T-cell (primary cell): ENCODE measurements at regions not wholly inside any gene's neighbourhood (a gene's known extent, or its start where the extent isn't known, plus 50 kb on each side); places are given as distances from the start of the nearest gene placed in this dataset.

ENCODE experiments used
- ATAC-seq, 4 experiments: fragments of 200-7000 bp in 3 of 4; fragments of 150-1000 bp in 1 of 4; cut with Tn5 transposase; replicated peaks in 1 of 4; 1 replicate in 3 of 4; 2 replicates in 1 of 4; pipeline ENCODE4 v1.10.0; 2021; ENCODE audit warnings: moderate library complexity in 3 of 4, mild to moderate bottlenecking in 2 of 4, moderate number of reproducible peaks in 1 of 4
- CTCF ChIA-PET, 2 donors: fragments of 300-600 bp; sonication (Branson Sonifier 250); formaldehyde crosslinking; loops; one replicate each; lab custom pipeline; 2022; ENCODE audit warnings: antibody characterized with exemption in 2 of 2; lab: Charles Lee
- POLR2A ChIA-PET, 2 donors: fragments of 300-600 bp; sonication (Branson Sonifier 250); formaldehyde crosslinking; loops; one replicate each; lab custom pipeline; 2022; ENCODE audit warnings: antibody characterized with exemption in 2 of 2; lab: Charles Lee
- DNase-seq, 35 experiments: peaks; one replicate each; pipeline versions ENCODE4 v3.0.0 to v3.0.0-alpha.2; 2013 to 2023
- H3K27ac ChIP-seq: one replicate; pipeline ENCODE4 v1.5.1; 2013; ENCODE audit warnings: low read length
- H3K27me3 ChIP-seq, 2 experiments: replicated peaks in 1 of 2; 1 replicate in 1 of 2; 2 replicates in 1 of 2; pipeline versions ENCODE4 v1.6.1 to v1.7.0; 2013; ENCODE audit warnings: low read length in 1 of 2, mixed read lengths in 1 of 2; ENCODE audit not compliant: control insufficient read depth in 2 of 2, insufficient read depth in 2 of 2; ENCODE audit errors: extremely low read depth in 1 of 2
- H3K36me3 ChIP-seq, 2 donors: 1 replicate in 1 of 2; 2 replicates in 1 of 2; pipeline versions ENCODE4 v1.6.1 to v1.7.0; 2013; ENCODE audit warnings: low read length in 1 of 2; ENCODE audit not compliant: control insufficient read depth in 2 of 2, insufficient read depth in 1 of 2; ENCODE audit errors: extremely low read depth in 1 of 2
- H3K4me1 ChIP-seq, 2 experiments: 1 replicate in 1 of 2; 2 replicates in 1 of 2; pipeline versions ENCODE4 v1.6.1 to v1.7.0; 2013; ENCODE audit warnings: low read length in 2 of 2, mixed read lengths in 1 of 2; ENCODE audit not compliant: insufficient read depth in 2 of 2, control insufficient read depth in 1 of 2; ENCODE audit errors: extremely low read depth in 1 of 2
- H3K4me3 ChIP-seq, 2 donors: 1 replicate in 1 of 2; 2 replicates in 1 of 2; pipeline versions ENCODE4 v1.5.1 to v1.7.0; 2013; ENCODE audit warnings: mild to moderate bottlenecking in 2 of 2, low read length in 1 of 2, moderate library complexity in 1 of 2; ENCODE audit not compliant: control insufficient read depth in 1 of 2; ENCODE audit errors: extremely low read depth in 1 of 2
- H3K9me3 ChIP-seq: 2 replicates; pipeline ENCODE4 v1.7.0; 2013
- H3K27ac Mint-ChIP-seq, 2 donors: one replicate each; pipeline ENCODE4 v1.8.0; 2020 to 2021; ENCODE audit warnings: mild to moderate bottlenecking in 2 of 2, mixed read lengths in 2 of 2
- H3K27me3 Mint-ChIP-seq, 2 donors: one replicate each; pipeline ENCODE4 v1.8.0; 2021 to 2022; ENCODE audit warnings: mixed read lengths in 2 of 2
- H3K36me3 Mint-ChIP-seq: one replicate; pipeline ENCODE4 v1.8.0; 2021; ENCODE audit warnings: mixed read lengths
- H3K4me1 Mint-ChIP-seq, 3 donors: one replicate each; pipeline ENCODE4 v1.8.0; 2020 to 2022; ENCODE audit warnings: mixed read lengths in 3 of 3, mild to moderate bottlenecking in 1 of 3
- H3K4me3 Mint-ChIP-seq, 3 donors: one replicate each; pipeline ENCODE4 v1.8.0; 2020 to 2022; ENCODE audit warnings: mild to moderate bottlenecking in 3 of 3, mixed read lengths in 3 of 3, moderate library complexity in 3 of 3
- H3K9me3 Mint-ChIP-seq, 3 donors: one replicate each; pipeline ENCODE4 v1.8.0; 2020 to 2022; ENCODE audit warnings: mixed read lengths in 3 of 3
- WGBS: methylation state at CpG from one replicate; pipeline ENCODE4 v1.1.5; 2013; ENCODE audit warnings: missing lambda C conversion rate; ENCODE audit not compliant: insufficient coverage; 5-methylcytosine and 5-hydroxymethylcytosine counted together

DNA sequence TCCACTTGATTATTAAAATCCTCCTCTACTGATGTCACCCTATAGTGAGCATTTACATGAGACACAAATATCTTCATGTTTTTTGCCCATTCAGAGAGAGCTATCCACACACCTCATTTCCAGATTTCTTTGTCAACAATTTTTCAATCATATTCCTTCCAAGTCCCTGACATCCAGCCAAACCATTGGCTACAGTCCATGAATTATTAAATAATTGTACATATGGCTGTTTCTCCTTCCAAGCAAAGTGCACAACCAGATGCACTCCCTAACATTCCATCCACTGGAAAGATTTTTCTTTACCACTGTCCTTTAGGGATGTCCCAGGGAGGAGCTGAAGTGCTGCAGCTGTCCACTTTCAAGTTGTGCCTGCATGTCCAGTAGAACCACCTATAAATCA lies 328.0 kb upstream of the MDFIC2 start:
- ChIA-PET CTCF (no interaction called here), POLR2A (no interaction called here)
- H3K27me3 Mint-ChIP-seq = peaks cover 15 to 30% of the 10 kb centered on the region in 2 donors
- Histone ChIP-seq H3K9me3 (peaks cover 3% of the 10 kb centered on the region), H3K4me3 (no peak overlapping the region), H3K27me3 (no peaks in the 10 kb centered on the region), H3K27ac (no peak overlapping the region), H3K36me3 (no peaks in the 10 kb centered on the region), H3K4me1 (no peaks in the 10 kb centered on the region)
- DNase-seq (no peak), ATAC-seq (no peak)
- H3K4me1 Mint-ChIP-seq = no peaks in the 10 kb centered on the region
- H3K9me3 Mint-ChIP-seq = peaks cover 8 to 11% (median 10%) of the 10 kb centered on the region in 3 donors
- no peak overlapping the region for H3K4me3 Mint-ChIP-seq
- H3K27ac Mint-ChIP-seq = no peak overlapping the region
- H3K36me3 Mint-ChIP-seq = no peaks in the 10 kb centered on the region

GRCh38 chr3:70635301-70635700 lies 322.9 kb upstream of the MDFIC2 start:
- Mint-ChIP-seq H3K9me3 (peaks cover 5 to 8% (median 7%) of the 10 kb centered on the region in 3 donors), H3K27ac (no peak overlapping the region), H3K4me3 (no peak overlapping the region), H3K36me3 (no peaks in the 10 kb centered on the region), H3K27me3 (peaks cover 18 to 21% of the 10 kb centered on the region in 2 donors), H3K4me1 (no peaks in the 10 kb centered on the region)
- no peak overlapping the region for H3K4me3 ChIP-seq
- H3K4me1 ChIP-seq = no peaks in the 10 kb centered on the region
- no CpG with 5 or more reads among the region's 2 CpGs for WGBS
- H3K27ac ChIP-seq = no peak overlapping the region
- CTCF ChIA-PET = no interaction called here
- POLR2A ChIA-PET = no interaction called here
- H3K36me3 ChIP-seq = no peaks in the 10 kb centered on the region
- no peak for DNase-seq
- no peak for ATAC-seq
- H3K27me3 ChIP-seq = no peaks in the 10 kb centered on the region
- peaks cover 3% of the 10 kb centered on the region for H3K9me3 ChIP-seq

DNA sequence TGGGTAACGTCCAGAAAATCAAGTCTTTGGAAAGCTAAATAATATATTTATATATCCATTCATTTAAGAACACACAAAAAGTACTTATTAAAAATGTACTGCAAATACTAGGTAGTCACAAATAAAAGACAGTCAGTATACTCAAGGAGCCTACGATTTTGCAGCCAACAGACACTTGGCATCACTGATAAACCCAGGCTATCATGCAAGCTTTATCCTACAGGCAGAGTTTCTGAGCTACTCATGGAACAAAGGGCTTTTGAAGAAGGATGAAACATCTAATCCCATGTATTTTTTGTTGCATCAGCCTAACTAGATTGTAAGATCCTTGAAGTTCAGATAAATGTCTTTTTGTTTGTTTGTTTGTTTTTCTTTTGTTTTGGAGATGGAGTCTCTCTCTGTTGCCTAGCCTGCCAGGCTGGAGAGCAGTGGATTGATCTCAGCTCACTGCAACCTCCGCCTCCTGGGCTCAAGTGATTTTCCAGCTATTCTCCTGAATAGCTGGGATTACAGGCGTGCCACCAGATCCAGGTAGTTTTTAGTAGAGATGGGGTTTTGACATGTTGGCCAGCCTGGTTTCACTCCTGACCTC lies 319.4 kb upstream of the MDFIC2 start:
- no peak overlapping the region for H3K27ac Mint-ChIP-seq
- WGBS = no CpG with 5 or more reads among the region's 4 CpGs
- H3K4me1 Mint-ChIP-seq = no peaks in the 10 kb centered on the region
- CTCF ChIA-PET = no interaction called here
- ATAC-seq = no peak
- H3K4me1 ChIP-seq = no peaks in the 10 kb centered on the region
- H3K36me3 Mint-ChIP-seq = no peaks in the 10 kb centered on the region
- no peaks in the 10 kb centered on the region for H3K9me3 ChIP-seq
- peaks cover 12 to 16% of the 10 kb centered on the region in 2 donors for H3K27me3 Mint-ChIP-seq
- no peak overlapping the region for H3K4me3 ChIP-seq
- DNase-seq = no peak
- H3K36me3 ChIP-seq = no peaks in the 10 kb centered on the region
- POLR2A ChIA-PET = no interaction called here
- no peaks in the 10 kb centered on the region for H3K9me3 Mint-ChIP-seq
- no peaks in the 10 kb centered on the region for H3K27me3 ChIP-seq
- no peak overlapping the region for H3K27ac ChIP-seq
- H3K4me3 Mint-ChIP-seq = no peak overlapping the region

GRCh38 chr3:70621451-70621850 lies 309.0 kb upstream of the MDFIC2 start:
- H3K4me3 ChIP-seq = no peak overlapping the region
- POLR2A ChIA-PET = interaction anchor here in 1 of 2 donors (0.6 kb wide), 1 partner anchor 43 kb away, joined by 3 read pairs; no protein-coding TSS in a partner anchor
- DNase-seq (no peak), ATAC-seq (no peak)
- no peaks in the 10 kb centered on the region for H3K4me1 ChIP-seq
- Mint-ChIP-seq H3K4me3 (no peak overlapping the region), H3K27ac (no peak overlapping the region), H3K27me3 (peaks cover 4 to 21% of the 10 kb centered on the region in 2 donors), H3K9me3 (no peaks in the 10 kb centered on the region), H3K36me3 (no peaks in the 10 kb centered on the region), H3K4me1 (no peaks in the 10 kb centered on the region)
- CTCF ChIA-PET = no interaction called here
- no peaks in the 10 kb centered on the region for H3K36me3 ChIP-seq
- no CpG with 5 or more reads among the region's 1 CpG for WGBS
- H3K27me3 ChIP-seq = no peaks in the 10 kb centered on the region
- H3K27ac ChIP-seq = no peak overlapping the region
- H3K9me3 ChIP-seq = no peaks in the 10 kb centered on the region

- H3K27me3 Mint-ChIP-seq = peaks cover 4 to 18% of the 10 kb centered on the region in 2 donors
- no peak for ATAC-seq
- no peak overlapping the region for H3K27ac Mint-ChIP-seq
Observed at GRCh38 chr3:70620956-70621355, 308.5 kb upstream of the MDFIC2 start.

GRCh38 chr3:70620367-70620766 lies 307.9 kb upstream of the MDFIC2 start:
- Mint-ChIP-seq H3K27ac (no peak overlapping the region), H3K4me3 (no peak overlapping the region), H3K4me1 (no peaks in the 10 kb centered on the region), H3K27me3 (peaks cover 7 to 18% of the 10 kb centered on the region in 2 donors), H3K36me3 (no peaks in the 10 kb centered on the region), H3K9me3 (no peaks in the 10 kb centered on the region)
- no peak overlapping the region for H3K4me3 ChIP-seq
- H3K27ac ChIP-seq = no peak overlapping the region
- no peaks in the 10 kb centered on the region for H3K4me1 ChIP-seq
- ChIA-PET POLR2A (no interaction called here), CTCF (interaction anchor here in 1 of 2 donors (0.6 kb wide), 1 partner anchor 21 kb away, joined by 3 read pairs; no protein-coding TSS in a partner anchor)
- WGBS = 33% methylated on average over 1 of the region's 2 CpGs
- ATAC-seq (no peak), DNase-seq (no peak)
- H3K27me3 ChIP-seq = no peaks in the 10 kb centered on the region
- no peaks in the 10 kb centered on the region for H3K9me3 ChIP-seq
- no peaks in the 10 kb centered on the region for H3K36me3 ChIP-seq

More at GRCh38 chr3:70620956-70621355, 308.5 kb upstream of the MDFIC2 start:
- no peaks in the 10 kb centered on the region for H3K9me3 Mint-ChIP-seq
- Histone ChIP-seq H3K9me3 (no peaks in the 10 kb centered on the region), H3K4me1 (no peaks in the 10 kb centered on the region), H3K27me3 (no peaks in the 10 kb centered on the region), H3K4me3 (no peak overlapping the region), H3K36me3 (no peaks in the 10 kb centered on the region), H3K27ac (no peak overlapping the region)
- no peaks in the 10 kb centered on the region for H3K4me1 Mint-ChIP-seq
- DNase-seq = no peak
- ChIA-PET CTCF (interaction anchor here in 1 of 2 donors (0.6 kb wide), 1 partner anchor 22 kb away, joined by 3 read pairs; no protein-coding TSS in a partner anchor), POLR2A (no interaction called here)
- WGBS = no CpG with 5 or more reads among the region's 2 CpGs
- no peaks in the 10 kb centered on the region for H3K36me3 Mint-ChIP-seq
- H3K4me3 Mint-ChIP-seq = no peak overlapping the region
